BLaER1 (cell line): ENCODE measurements at regions not wholly inside any gene's neighbourhood (a gene's known extent, or its start where the extent isn't known, plus 50 kb on each side); places are given as distances from the start of the nearest gene placed in this dataset.

Experiments used
- H3K27ac ChIP-seq: shearing (Covaris generic); formaldehyde crosslinking; 2 replicates; pipeline ENCODE4 v1.8.1; 2022
- H3K27me3 ChIP-seq: shearing (Covaris generic); formaldehyde crosslinking; 2 replicates; pipeline ENCODE4 v1.8.1; 2022
- H3K36me3 ChIP-seq: shearing (Covaris generic); formaldehyde crosslinking; 2 replicates; pipeline ENCODE4 v1.8.1; 2022
- H3K4me1 ChIP-seq: shearing (Covaris generic); formaldehyde crosslinking; 2 replicates; pipeline ENCODE4 v1.8.1; 2022
- H3K4me2 ChIP-seq: shearing (Covaris generic); formaldehyde crosslinking; 2 replicates; pipeline ENCODE4 v1.8.1; 2022
- H3K4me3 ChIP-seq: shearing (Covaris generic); formaldehyde crosslinking; 2 replicates; pipeline ENCODE4 v1.8.1; 2022
- H3K9ac ChIP-seq: shearing (Covaris generic); formaldehyde crosslinking; 2 replicates; pipeline ENCODE4 v1.8.1; 2022
- H3K9me3 ChIP-seq: shearing (Covaris generic); formaldehyde crosslinking; 2 replicates; pipeline ENCODE4 v1.8.1; 2022
- H4K20me1 ChIP-seq: shearing (Covaris generic); formaldehyde crosslinking; 2 replicates; pipeline ENCODE4 v1.8.1; 2022
- Cebpa-rat ChIP-seq: shearing (Covaris generic); IDR thresholded peaks from 2 replicates; pipeline ENCODE4 v1.8.1; 2022

GRCh38 chr12:43103866-43104265 is 448.1 kb downstream of the ADAMTS20 start:
- Histone ChIP-seq H3K4me1 (no peaks in the 10 kb centered on the region; the same call in 1 of the 2 replicates), H3K27ac (no peak overlapping the region), H4K20me1 (no peaks in the 10 kb centered on the region), H3K36me3 (no peaks in the 10 kb centered on the region), H3K9me3 (no peaks in the 10 kb centered on the region), H3K9ac (no peak overlapping the region), H3K4me2 (no peak overlapping the region), H3K27me3 (no peaks in the 10 kb centered on the region), H3K4me3 (no peak overlapping the region)
- no peak for TF ChIP-seq Cebpa-rat

- Histone ChIP-seq H3K4me2 (no peak overlapping the region), H3K9me3 (no peaks in the 10 kb centered on the region), H3K27ac (no peak overlapping the region), H3K4me3 (no peak overlapping the region), H3K27me3 (no peaks in the 10 kb centered on the region), H4K20me1 (no peaks in the 10 kb centered on the region), H3K36me3 (no peaks in the 10 kb centered on the region), H3K4me1 (no peaks in the 10 kb centered on the region; the same call in 1 of the 2 replicates), H3K9ac (no peak overlapping the region)
- TF ChIP-seq Cebpa-rat = no peak
Observed at GRCh38 chr12:43102546-43103264, 449.3 kb downstream of the ADAMTS20 start.

- H3K9me3 ChIP-seq = no peaks in the 10 kb centered on the region
- H3K36me3 ChIP-seq = no peaks in the 10 kb centered on the region
- no peak overlapping the region for H3K27ac ChIP-seq
- H4K20me1 ChIP-seq = no peaks in the 10 kb centered on the region
- no peak overlapping the region for H3K4me2 ChIP-seq
- H3K9ac ChIP-seq = no peak overlapping the region
- no peaks in the 10 kb centered on the region for H3K27me3 ChIP-seq
- TF ChIP-seq Cebpa-rat = no peak
- no peaks in the 10 kb centered on the region for H3K4me1 ChIP-seq
- H3K4me3 ChIP-seq = no peak overlapping the region
Observed at GRCh38 chr12:43100231-43100630, 451.8 kb downstream of the ADAMTS20 start.

GRCh38 chr12:43099691-43100163 is 452.3 kb downstream of the ADAMTS20 start:
- Histone ChIP-seq H3K27me3 (no peaks in the 10 kb centered on the region), H3K4me2 (no peak overlapping the region)
- no peak for TF ChIP-seq Cebpa-rat

GRCh38 chr12:43098766-43099550 is 453.0 kb downstream of the ADAMTS20 start:
- Histone ChIP-seq H3K27ac (no peak overlapping the region), H3K27me3 (no peaks in the 10 kb centered on the region), H3K9me3 (no peaks in the 10 kb centered on the region), H3K4me3 (no peak overlapping the region), H3K4me2 (no peak overlapping the region), H4K20me1 (no peaks in the 10 kb centered on the region), H3K4me1 (no peaks in the 10 kb centered on the region), H3K9ac (no peak overlapping the region), H3K36me3 (no peaks in the 10 kb centered on the region)
- no peak for TF ChIP-seq Cebpa-rat

More at GRCh38 chr12:43099691-43100163, 452.3 kb downstream of the ADAMTS20 start:
- H3K4me3 ChIP-seq = no peak overlapping the region
- no peaks in the 10 kb centered on the region for H3K36me3 ChIP-seq
- H3K9me3 ChIP-seq = no peaks in the 10 kb centered on the region
- H3K4me1 ChIP-seq = no peaks in the 10 kb centered on the region
- H3K9ac ChIP-seq = no peak overlapping the region
- H4K20me1 ChIP-seq = no peaks in the 10 kb centered on the region
- no peak overlapping the region for H3K27ac ChIP-seq

- Histone ChIP-seq H3K4me2 (no peak overlapping the region), H3K9ac (no peak overlapping the region), H3K9me3 (no peaks in the 10 kb centered on the region), H3K27ac (no peak overlapping the region), H4K20me1 (no peaks in the 10 kb centered on the region), H3K4me3 (no peak overlapping the region), H3K4me1 (no peaks in the 10 kb centered on the region), H3K27me3 (no peaks in the 10 kb centered on the region), H3K36me3 (no peaks in the 10 kb centered on the region)
- no peak for TF ChIP-seq Cebpa-rat
Observed at GRCh38 chr12:43098071-43098470, 453.9 kb downstream of the ADAMTS20 start.

GRCh38 chr12:43097471-43097870 is 454.5 kb downstream of the ADAMTS20 start:
- Histone ChIP-seq H3K4me2 (no peak overlapping the region), H4K20me1 (no peaks in the 10 kb centered on the region), H3K9ac (no peak overlapping the region), H3K4me3 (no peak overlapping the region), H3K9me3 (no peaks in the 10 kb centered on the region), H3K27me3 (no peaks in the 10 kb centered on the region), H3K36me3 (no peaks in the 10 kb centered on the region), H3K27ac (no peak overlapping the region), H3K4me1 (no peaks in the 10 kb centered on the region)
- TF ChIP-seq Cebpa-rat = no peak

GRCh38 chr12:43095669-43096280 is 456.2 kb downstream of the ADAMTS20 start:
- TF ChIP-seq Cebpa-rat = no peak

GRCh38 chr12:43094886-43095575 is 457.0 kb downstream of the ADAMTS20 start:
- Histone ChIP-seq H3K36me3 (no peaks in the 10 kb centered on the region), H3K27me3 (no peaks in the 10 kb centered on the region), H3K9ac (no peak overlapping the region), H3K4me3 (no peak overlapping the region), H3K27ac (no peak overlapping the region), H3K9me3 (no peaks in the 10 kb centered on the region), H3K4me1 (no peaks in the 10 kb centered on the region), H3K4me2 (no peak overlapping the region), H4K20me1 (no peaks in the 10 kb centered on the region)
- TF ChIP-seq Cebpa-rat = no peak

More at GRCh38 chr12:43095669-43096280, 456.2 kb downstream of the ADAMTS20 start:
- Histone ChIP-seq H3K4me1 (no peaks in the 10 kb centered on the region), H3K27me3 (no peaks in the 10 kb centered on the region), H3K4me3 (no peak overlapping the region), H3K36me3 (no peaks in the 10 kb centered on the region), H3K27ac (no peak overlapping the region), H4K20me1 (no peaks in the 10 kb centered on the region), H3K4me2 (no peak overlapping the region), H3K9ac (no peak overlapping the region), H3K9me3 (no peaks in the 10 kb centered on the region)
